Trophoblast cell (in vitro differentiated cells and primary cell): ENCODE measurements at regions not wholly inside any gene's neighbourhood (a gene's known extent, or its start where the extent isn't known, plus 50 kb on each side); places are given as distances from the start of the nearest gene placed in this dataset.

Source experiments
- DNase-seq, 2 donors: peaks; one replicate each; pipeline ENCODE4 v3.0.0-alpha.2; 2016
- H2AFZ ChIP-seq: 2 replicates; pipeline ENCODE4 v1.6.1; 2013; ENCODE audit warnings: low read length, moderate library complexity, mild to moderate bottlenecking; ENCODE audit not compliant: insufficient read depth, poor library complexity
- H2AK5ac ChIP-seq: 2 replicates; pipeline ENCODE4 v1.6.1; 2013; ENCODE audit warnings: mild to moderate bottlenecking, low read length
- H2BK120ac ChIP-seq: 2 replicates; pipeline ENCODE4 v1.6.1; 2013; ENCODE audit warnings: low read length, mild to moderate bottlenecking, moderate library complexity; ENCODE audit not compliant: insufficient read depth, poor library complexity
- H2BK12ac ChIP-seq: 2 replicates; pipeline ENCODE4 v1.6.1; 2013; ENCODE audit warnings: mild to moderate bottlenecking, low read length, moderate library complexity
- H2BK5ac ChIP-seq: 2 replicates; pipeline ENCODE4 v1.6.1; 2013; ENCODE audit warnings: low read length, low read depth, moderate library complexity, mild to moderate bottlenecking; ENCODE audit not compliant: poor library complexity
- H3K14ac ChIP-seq: 2 replicates; pipeline ENCODE4 v1.6.1; 2013; ENCODE audit warnings: mild to moderate bottlenecking, low read length
- H3K18ac ChIP-seq: 2 replicates; pipeline ENCODE4 v1.6.1; 2013; ENCODE audit warnings: mild to moderate bottlenecking, low read length
- H3K23ac ChIP-seq: 2 replicates; pipeline ENCODE4 v1.6.1; 2013; ENCODE audit warnings: low read length
- H3K27ac ChIP-seq: 2 replicates; pipeline ENCODE4 v1.5.1; 2013; ENCODE audit warnings: low read depth, mild to moderate bottlenecking, inconsistent platforms, low read length, moderate library complexity
- H3K27me3 ChIP-seq: 2 replicates; pipeline ENCODE4 v1.6.1; 2013; ENCODE audit warnings: inconsistent platforms, mild to moderate bottlenecking, low read length, moderate library complexity; ENCODE audit not compliant: insufficient read depth
- H3K36me3 ChIP-seq, 2 experiments: 1 replicate in 1 of 2; 2 replicates in 1 of 2; pipeline ENCODE4 v1.6.1; 2013; ENCODE audit warnings: low read length in 2 of 2, mild to moderate bottlenecking in 2 of 2, moderate library complexity in 1 of 2; ENCODE audit not compliant: insufficient read depth in 2 of 2, control insufficient read depth in 1 of 2
- H3K4ac ChIP-seq: 2 replicates; pipeline ENCODE4 v1.6.1; 2013; ENCODE audit warnings: low read depth, mild to moderate bottlenecking, low read length, moderate library complexity
- H3K4me1 ChIP-seq, 2 experiments: 1 replicate in 1 of 2; 2 replicates in 1 of 2; pipeline ENCODE4 v1.6.1; 2013; ENCODE audit warnings: low read length in 2 of 2, mild to moderate bottlenecking in 2 of 2, moderate library complexity in 1 of 2; ENCODE audit not compliant: insufficient read depth in 2 of 2, control insufficient read depth in 1 of 2
- H3K4me2 ChIP-seq: 2 replicates; pipeline ENCODE4 v1.6.1; 2013; ENCODE audit warnings: inconsistent platforms, mild to moderate bottlenecking, low read length, moderate library complexity
- H3K4me3 ChIP-seq: 2 replicates; pipeline ENCODE4 v1.5.1; 2013; ENCODE audit warnings: mild to moderate bottlenecking, low read depth, low read length, inconsistent platforms
- H3K79me1 ChIP-seq: one replicate; pipeline ENCODE4 v1.6.1; 2013; ENCODE audit warnings: low read length
- H3K79me2 ChIP-seq: 2 replicates; pipeline ENCODE4 v1.6.1; 2013; ENCODE audit warnings: low read length, mild to moderate bottlenecking; ENCODE audit not compliant: control insufficient read depth, insufficient read depth, poor library complexity
- H3K9ac ChIP-seq: 2 replicates; pipeline ENCODE4 v1.6.1; 2013; ENCODE audit warnings: mild to moderate bottlenecking, low read length
- H3K9me3 ChIP-seq: 2 replicates; pipeline ENCODE4 v1.6.1; 2013; ENCODE audit warnings: low read depth, mild to moderate bottlenecking, control low read depth, inconsistent platforms, low read length; ENCODE audit not compliant: insufficient read depth
- H4K12ac ChIP-seq: 2 replicates; pipeline ENCODE4 v1.6.1; 2013; ENCODE audit warnings: low read depth, mild to moderate bottlenecking, low read length, moderate library complexity
- H4K8ac ChIP-seq: 2 replicates; pipeline ENCODE4 v1.6.1; 2013; ENCODE audit warnings: low read depth, mild to moderate bottlenecking, low read length, moderate library complexity
- H4K91ac ChIP-seq: one replicate; pipeline ENCODE4 v1.6.1; 2013; ENCODE audit warnings: low read depth, mild to moderate bottlenecking, low read length, moderate library complexity
- WGBS: extraction: QIAGEN DNeasy Blood & Tissue Kit; methylation state at CpG from one replicate; pipeline ENCODE4 v1.1.7; 2013; ENCODE audit warnings: missing lambda C conversion rate; ENCODE audit not compliant: insufficient read length, insufficient coverage; ENCODE audit errors: extremely low coverage; 5-methylcytosine and 5-hydroxymethylcytosine counted together

DNA sequence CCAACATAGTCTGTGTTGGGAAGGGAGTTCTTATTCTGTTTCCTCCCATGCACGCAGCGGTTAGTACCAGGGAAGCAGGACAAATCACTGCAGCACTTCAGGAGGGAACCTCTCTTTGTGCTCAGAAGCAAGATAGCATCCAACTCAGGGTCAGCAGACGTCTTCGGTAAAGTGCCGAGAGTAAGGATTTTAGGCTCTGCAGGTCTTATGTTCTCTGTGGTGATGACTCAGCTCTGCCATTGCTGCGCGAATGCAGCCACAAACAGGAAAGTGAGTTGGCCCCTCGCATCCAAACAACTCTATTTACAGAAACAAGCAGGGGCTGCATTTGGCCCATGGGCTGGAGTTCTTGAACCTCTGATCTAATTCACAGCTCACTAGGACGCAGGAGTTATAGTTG is 122.1 kb upstream of the SPATA13 start:
- Histone ChIP-seq H2BK12ac (no peak overlapping the region), H3K4me2 (peak overlapping the region; percentile 28), H3K27me3 (no peaks in the 10 kb centered on the region), H3K36me3 (no peaks in the 10 kb centered on the region), H3K4me1 (peaks cover 0 to 7% of the 10 kb centered on the region in 2 experiments), H3K9me3 (no peaks in the 10 kb centered on the region), H3K4me3 (no peak overlapping the region), H2BK120ac (no peak overlapping the region), H3K79me2 (no peaks in the 10 kb centered on the region), H3K18ac (no peak overlapping the region), H2AFZ (no peak overlapping the region), H4K91ac (no peak overlapping the region), H3K23ac (no peak overlapping the region), H3K14ac (no peak overlapping the region), H3K27ac (no peak overlapping the region), H4K8ac (no peak overlapping the region), H2BK5ac (no peak overlapping the region), H4K12ac (no peak overlapping the region), H3K79me1 (no peaks in the 10 kb centered on the region), H3K9ac (no peak overlapping the region), H3K4ac (no peak overlapping the region), H2AK5ac (no peak overlapping the region)
- peak; percentile 16 to 64 for DNase-seq
- whole genome bisulfite sequencing = no CpG with 5 or more reads among the region's 9 CpGs

DNA sequence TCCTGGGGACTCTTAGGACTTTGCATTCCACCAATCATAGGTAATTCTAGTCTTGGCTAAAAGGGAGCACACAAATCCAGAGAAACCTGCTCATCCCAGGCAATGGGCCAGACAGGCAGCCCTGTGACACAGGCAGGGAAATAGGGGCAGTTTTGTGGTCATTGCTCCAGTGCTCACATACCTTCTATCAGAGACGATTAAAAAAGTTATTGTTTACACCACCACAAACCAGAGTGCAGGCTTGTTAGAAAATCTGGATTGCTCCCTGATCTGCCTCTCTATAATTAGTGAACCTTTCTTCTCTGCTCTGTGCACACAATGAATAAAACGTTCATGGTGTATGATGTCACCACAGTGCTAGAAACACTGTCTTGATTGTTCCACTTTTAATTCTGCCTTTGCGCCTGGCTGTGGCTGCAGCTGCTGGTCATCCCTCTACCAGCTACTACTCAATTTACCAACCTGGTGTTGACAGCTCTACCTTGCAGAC is 121.6 kb upstream of the SPATA13 start:
- WGBS = no CpG with 5 or more reads among the region's 3 CpGs

DNA sequence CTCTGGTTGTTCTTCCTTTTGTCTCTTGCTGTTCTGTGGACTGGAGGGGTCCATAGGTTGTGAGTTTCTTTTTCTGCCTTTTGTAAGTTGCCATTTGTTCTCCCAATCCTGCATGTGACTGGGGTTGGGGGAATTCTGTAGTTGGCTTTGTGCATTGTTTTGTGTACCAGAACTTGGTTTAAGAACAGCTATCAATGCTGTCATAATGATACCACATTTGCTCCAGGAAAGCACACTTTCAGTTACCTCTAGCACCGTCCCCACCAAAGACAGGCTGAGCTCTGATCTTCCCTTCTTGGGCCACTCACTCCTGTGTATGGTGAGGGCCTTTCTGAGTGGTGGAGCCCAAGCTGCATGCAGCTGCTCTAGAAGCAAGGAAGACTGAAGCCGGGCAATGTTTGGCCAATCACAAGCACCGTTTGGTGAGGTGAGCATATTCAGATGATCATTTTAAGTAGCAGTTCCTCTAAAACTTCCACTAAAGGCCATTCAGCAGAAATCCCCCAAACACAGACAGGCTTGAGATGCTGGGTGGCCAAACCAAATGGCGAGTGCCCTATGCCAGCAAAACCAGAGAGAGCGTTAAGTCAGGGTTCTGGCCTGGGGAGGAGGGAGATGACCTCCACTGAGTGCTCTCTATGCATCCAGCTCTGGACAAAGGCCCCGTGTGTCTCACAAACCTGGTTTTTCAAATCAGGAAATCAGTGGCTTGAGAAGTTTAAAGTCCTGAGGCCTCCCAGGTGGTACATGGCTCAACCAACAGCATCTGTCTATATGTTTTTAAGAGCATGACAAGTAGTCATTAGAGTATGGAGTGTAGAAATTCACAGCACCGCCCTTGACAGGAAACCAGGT is 120.7 kb upstream of the SPATA13 start:
- no peaks in the 10 kb centered on the region for H3K79me1 ChIP-seq
- H3K36me3 ChIP-seq = no peaks in the 10 kb centered on the region
- no peak overlapping the region for H2BK12ac ChIP-seq
- no peaks in the 10 kb centered on the region for H3K27me3 ChIP-seq
- WGBS = no CpG with 5 or more reads among the region's 7 CpGs
- no peak overlapping the region for H2BK120ac ChIP-seq
- no peak overlapping the region for H3K14ac ChIP-seq
- no peak overlapping the region for H3K4ac ChIP-seq
- H3K4me1 ChIP-seq = peaks cover 0 to 7% of the 10 kb centered on the region in 2 experiments
- H4K12ac ChIP-seq = no peak overlapping the region
- H3K9me3 ChIP-seq = no peaks in the 10 kb centered on the region
- H3K4me3 ChIP-seq = no peak overlapping the region
- no peak overlapping the region for H4K91ac ChIP-seq
- H3K27ac ChIP-seq = no peak overlapping the region
- no peak overlapping the region for H3K23ac ChIP-seq
- no peak overlapping the region for H2AFZ ChIP-seq
- no peak overlapping the region for H2BK5ac ChIP-seq
- H4K8ac ChIP-seq = no peak overlapping the region
- H3K9ac ChIP-seq = no peak overlapping the region
- no peaks in the 10 kb centered on the region for H3K79me2 ChIP-seq
- H3K18ac ChIP-seq = no peak overlapping the region
- H3K4me2 ChIP-seq = no peak overlapping the region
- no peak for DNase-seq
- no peak overlapping the region for H2AK5ac ChIP-seq

More for the DNA sequence above, 121.6 kb upstream of the SPATA13 start:
- no peaks in the 10 kb centered on the region for H3K27me3 ChIP-seq
- no peak overlapping the region for H3K9ac ChIP-seq
- H3K27ac ChIP-seq = no peak overlapping the region
- H2BK12ac ChIP-seq = no peak overlapping the region
- H2AK5ac ChIP-seq = no peak overlapping the region
- no peak overlapping the region for H2BK120ac ChIP-seq
- H3K4ac ChIP-seq = no peak overlapping the region
- peak; percentile 45 to 75 for DNase-seq
- no peak overlapping the region for H4K12ac ChIP-seq
- no peak overlapping the region for H4K8ac ChIP-seq
- H3K79me2 ChIP-seq = no peaks in the 10 kb centered on the region
- no peaks in the 10 kb centered on the region for H3K9me3 ChIP-seq
- no peaks in the 10 kb centered on the region for H3K36me3 ChIP-seq
- H2BK5ac ChIP-seq = no peak overlapping the region
- no peak overlapping the region for H2AFZ ChIP-seq
- H3K23ac ChIP-seq = no peak overlapping the region
- H3K4me2 ChIP-seq = no peak overlapping the region
- no peak overlapping the region for H4K91ac ChIP-seq
- H3K4me3 ChIP-seq = no peak overlapping the region
- H3K14ac ChIP-seq = no peak overlapping the region
- H3K4me1 ChIP-seq = peaks cover 0 to 7% of the 10 kb centered on the region in 2 experiments
- no peak overlapping the region for H3K18ac ChIP-seq
- no peaks in the 10 kb centered on the region for H3K79me1 ChIP-seq

DNA sequence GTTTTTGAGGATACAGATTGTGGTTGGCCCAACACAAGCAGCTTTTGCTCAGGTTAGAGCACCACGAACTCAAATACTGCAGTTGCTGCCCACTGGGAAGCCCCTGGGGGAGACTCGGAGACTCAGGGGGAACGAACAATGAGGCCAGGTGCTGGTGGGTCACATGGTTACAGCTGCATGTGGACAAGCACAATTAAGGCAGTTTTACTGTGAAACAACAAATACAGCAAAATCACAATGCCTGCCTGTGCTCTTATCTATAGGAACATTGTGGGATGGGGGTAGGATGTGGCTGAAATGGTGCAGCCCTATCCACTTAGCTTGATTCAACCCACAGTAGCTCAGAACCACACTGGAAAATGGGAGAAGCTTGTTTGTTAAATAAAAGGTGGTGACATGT is 119.7 kb upstream of the SPATA13 start:
- Histone ChIP-seq H3K18ac (no peak overlapping the region), H3K9me3 (no peaks in the 10 kb centered on the region), H3K14ac (no peak overlapping the region), H3K9ac (no peak overlapping the region), H3K4ac (no peak overlapping the region), H3K79me1 (no peaks in the 10 kb centered on the region), H3K27me3 (no peaks in the 10 kb centered on the region), H3K4me1 (peaks cover 0 to 7% of the 10 kb centered on the region in 2 experiments), H3K27ac (no peak overlapping the region), H2BK120ac (no peak overlapping the region), H4K91ac (no peak overlapping the region), H4K8ac (no peak overlapping the region), H3K4me3 (no peak overlapping the region), H2BK5ac (no peak overlapping the region), H4K12ac (no peak overlapping the region), H3K36me3 (no peaks in the 10 kb centered on the region), H3K79me2 (no peaks in the 10 kb centered on the region), H2AFZ (no peak overlapping the region), H2BK12ac (no peak overlapping the region), H3K4me2 (no peak overlapping the region), H3K23ac (no peak overlapping the region), H2AK5ac (no peak overlapping the region)
- no peak for DNase-seq
- no CpG with 5 or more reads among the region's 3 CpGs for WGBS
